SU-DHL-6 (cell line): ENCODE measurements at regions not wholly inside any gene's neighbourhood (a gene's known extent, or its start where the extent isn't known, plus 50 kb on each side); places are given as distances from the start of the nearest gene placed in this dataset.

Source experiments
- EZH2phosphoT487 ChIP-seq: fragments of 200-600 bp; sonication (generic), shearing (Covaris generic); conservative IDR thresholded peaks from 2 replicates; pipeline ENCODE4 v1.6.1; 2018; ENCODE audit warnings: mild to moderate bottlenecking, antibody characterized with exemption, low read length, moderate library complexity, mixed read lengths
- TF ChIP-seq, protein P1 (sequence below): fragments of 200-600 bp; sonication (generic); IDR thresholded peaks from one replicate; pipeline ENCODE4 v1.5.1; 2017; ENCODE audit warnings: antibody characterized with exemption, mild to moderate bottlenecking, low read length, moderate library complexity; ENCODE audit not compliant: insufficient read depth, poor library complexity, severe bottlenecking

DNA sequence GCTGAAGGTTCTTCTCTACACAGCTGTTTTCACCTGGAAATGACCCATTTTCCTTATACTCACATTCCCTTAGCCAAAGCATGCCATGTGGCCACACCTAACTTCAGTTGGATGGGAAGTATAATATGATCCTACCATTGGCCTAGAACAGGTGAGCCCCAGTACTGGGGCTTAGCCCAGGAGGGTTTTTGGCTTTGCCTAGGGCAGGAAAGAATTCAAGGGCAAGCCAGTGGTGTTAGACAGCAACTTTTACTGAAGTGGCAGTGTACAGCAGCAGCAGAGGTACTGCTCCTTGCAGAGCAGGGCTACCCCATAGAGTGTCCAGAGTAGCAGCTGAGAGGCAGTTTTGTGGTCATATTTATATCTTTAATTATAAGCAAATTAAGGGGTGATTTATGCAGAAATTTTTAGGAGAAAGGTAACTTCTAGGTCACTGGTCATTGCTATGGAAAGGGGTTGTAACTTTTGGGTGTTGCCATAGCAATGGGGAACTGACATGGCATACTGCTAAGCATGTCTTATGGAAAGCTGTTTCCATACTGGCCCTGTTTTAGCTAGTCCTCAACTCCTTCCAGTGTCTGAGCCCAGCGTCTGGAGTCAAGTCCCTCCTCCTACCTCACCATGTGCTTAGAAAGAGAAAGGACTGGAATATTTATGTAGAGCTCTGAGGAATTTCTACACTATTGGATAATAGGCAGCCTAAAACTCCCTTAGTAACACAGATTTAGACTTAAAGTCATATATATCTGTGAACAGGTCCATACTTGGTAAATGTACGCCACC is 109.0 kb upstream of the DTNA start:
- TF ChIP-seq, protein P1, sequence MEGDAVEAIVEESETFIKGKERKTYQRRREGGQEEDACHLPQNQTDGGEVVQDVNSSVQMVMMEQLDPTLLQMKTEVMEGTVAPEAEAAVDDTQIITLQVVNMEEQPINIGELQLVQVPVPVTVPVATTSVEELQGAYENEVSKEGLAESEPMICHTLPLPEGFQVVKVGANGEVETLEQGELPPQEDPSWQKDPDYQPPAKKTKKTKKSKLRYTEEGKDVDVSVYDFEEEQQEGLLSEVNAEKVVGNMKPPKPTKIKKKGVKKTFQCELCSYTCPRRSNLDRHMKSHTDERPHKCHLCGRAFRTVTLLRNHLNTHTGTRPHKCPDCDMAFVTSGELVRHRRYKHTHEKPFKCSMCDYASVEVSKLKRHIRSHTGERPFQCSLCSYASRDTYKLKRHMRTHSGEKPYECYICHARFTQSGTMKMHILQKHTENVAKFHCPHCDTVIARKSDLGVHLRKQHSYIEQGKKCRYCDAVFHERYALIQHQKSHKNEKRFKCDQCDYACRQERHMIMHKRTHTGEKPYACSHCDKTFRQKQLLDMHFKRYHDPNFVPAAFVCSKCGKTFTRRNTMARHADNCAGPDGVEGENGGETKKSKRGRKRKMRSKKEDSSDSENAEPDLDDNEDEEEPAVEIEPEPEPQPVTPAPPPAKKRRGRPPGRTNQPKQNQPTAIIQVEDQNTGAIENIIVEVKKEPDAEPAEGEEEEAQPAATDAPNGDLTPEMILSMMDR: no peak
- TF ChIP-seq EZH2phosphoT487: no peak
